GM18870 (cell line): ENCODE measurements at regions not wholly inside any gene's neighbourhood (a gene's known extent, or its start where the extent isn't known, plus 50 kb on each side); places are given as distances from the start of the nearest gene placed in this dataset.
"Not testable (repeated sequence)": the region's sequence is repeated elsewhere in the genome, so short reads cannot be mapped to it uniquely, and the experiment has no call there.

Experiments
- ATAC-seq: cut with Tn5 transposase; IDR thresholded peaks from one replicate; pipeline ENCODE4 v1.9.1; 2021; ENCODE audit warnings: moderate library complexity; ENCODE audit not compliant: unreplicated experiment

GRCh38 chr2:185988907-185989306 lies 250.3 kb downstream of the FSIP2 start:
- not testable (repeated sequence) for ATAC-seq

- no peak for ATAC-seq
Observed at GRCh38 chr2:185990861-185991525, 252.4 kb downstream of the FSIP2 start.

GRCh38 chr2:185998562-185999070 lies 260.0 kb downstream of the FSIP2 start:
- ATAC-seq = no peak

GRCh38 chr2:186009341-186009740 lies 270.7 kb downstream of the FSIP2 start:
- ATAC-seq = no peak

- no peak for ATAC-seq
Observed at GRCh38 chr2:186017278-186017677, 278.7 kb downstream of the FSIP2 start.

GRCh38 chr2:186024921-186025320 lies 286.3 kb downstream of the FSIP2 start:
- no peak for ATAC-seq

- peak; percentile 55 for ATAC-seq
Observed at GRCh38 chr2:186027922-186028321, 289.3 kb downstream of the FSIP2 start.

- no peak for ATAC-seq
Observed at GRCh38 chr2:186031229-186031628, 292.6 kb downstream of the FSIP2 start.

- no peak for ATAC-seq
Observed at GRCh38 chr2:186032102-186032738, 293.6 kb downstream of the FSIP2 start.

- no peak for ATAC-seq
Observed at GRCh38 chr2:186032930-186033329, 294.3 kb downstream of the FSIP2 start.

GRCh38 chr2:186033541-186033940 lies 294.9 kb downstream of the FSIP2 start:
- ATAC-seq = no peak

- ATAC-seq = no peak
Observed at GRCh38 chr2:186036862-186037449, 298.4 kb downstream of the FSIP2 start.

- ATAC-seq = no peak
Observed at GRCh38 chr2:186042207-186043028, 303.8 kb downstream of the FSIP2 start.

- ATAC-seq = no peak
Observed at GRCh38 chr2:186044761-186045160, 306.2 kb downstream of the FSIP2 start.

- no peak for ATAC-seq
Observed at GRCh38 chr2:186052930-186053329, 314.3 kb downstream of the FSIP2 start.

- ATAC-seq = no peak
Observed at GRCh38 chr2:186058614-186059013, 320.0 kb downstream of the FSIP2 start.

GRCh38 chr2:186059096-186059495 lies 320.5 kb downstream of the FSIP2 start:
- no peak for ATAC-seq

GRCh38 chr2:186060744-186061440 lies 322.3 kb downstream of the FSIP2 start:
- no peak for ATAC-seq

GRCh38 chr2:186064507-186064906 lies 325.9 kb downstream of the FSIP2 start:
- ATAC-seq = no peak

- no peak for ATAC-seq
Observed at GRCh38 chr2:186065491-186065890, 326.9 kb downstream of the FSIP2 start.
